Stimulated activated naive CD8-positive, alpha-beta T cell treated with anti-CD3 and anti-CD28 coated beads, Interleukin-15, Interleukin-2, amounts not matched to agents 100 U/mL and 50 U/mL, for 24 hours (primary cell): ENCODE measurements at regions not wholly inside any gene's neighbourhood (a gene's known extent, or its start where the extent isn't known, plus 50 kb on each side); places are given as distances from the start of the nearest gene placed in this dataset.
"Not testable (repeated sequence)": the region's sequence is repeated elsewhere in the genome, so short reads cannot be mapped to it uniquely, and the experiment has no call there.

ENCODE experiments used
- ATAC-seq: fragments of 150-1000 bp; cut with Tn5 transposase; one replicate; pipeline ENCODE4 v1.10.0; 2021
- DNase-seq: peaks from one replicate; pipeline ENCODE4 v3.0.0; 2021

DNA sequence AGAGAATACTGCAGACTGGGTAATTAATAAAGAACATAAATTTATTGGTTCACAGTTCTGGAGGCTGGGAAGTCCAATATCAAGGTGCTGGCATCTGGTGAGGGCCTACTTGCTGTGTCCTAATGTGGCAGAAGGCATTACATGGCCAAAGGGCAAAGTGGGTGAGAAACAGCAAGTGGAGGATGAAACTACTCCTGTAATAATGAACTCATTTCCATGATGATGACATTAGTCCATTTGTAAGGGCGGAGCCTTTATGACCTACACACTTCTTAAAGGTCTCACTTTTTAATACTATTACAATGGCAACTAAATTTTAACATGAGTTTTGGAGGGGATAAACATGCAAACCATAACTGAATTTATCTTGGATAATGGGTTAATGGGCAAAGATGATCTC lies 139.6 kb upstream of the SGO1 start:
- ATAC-seq (no peak), DNase-seq (no peak)

DNA sequence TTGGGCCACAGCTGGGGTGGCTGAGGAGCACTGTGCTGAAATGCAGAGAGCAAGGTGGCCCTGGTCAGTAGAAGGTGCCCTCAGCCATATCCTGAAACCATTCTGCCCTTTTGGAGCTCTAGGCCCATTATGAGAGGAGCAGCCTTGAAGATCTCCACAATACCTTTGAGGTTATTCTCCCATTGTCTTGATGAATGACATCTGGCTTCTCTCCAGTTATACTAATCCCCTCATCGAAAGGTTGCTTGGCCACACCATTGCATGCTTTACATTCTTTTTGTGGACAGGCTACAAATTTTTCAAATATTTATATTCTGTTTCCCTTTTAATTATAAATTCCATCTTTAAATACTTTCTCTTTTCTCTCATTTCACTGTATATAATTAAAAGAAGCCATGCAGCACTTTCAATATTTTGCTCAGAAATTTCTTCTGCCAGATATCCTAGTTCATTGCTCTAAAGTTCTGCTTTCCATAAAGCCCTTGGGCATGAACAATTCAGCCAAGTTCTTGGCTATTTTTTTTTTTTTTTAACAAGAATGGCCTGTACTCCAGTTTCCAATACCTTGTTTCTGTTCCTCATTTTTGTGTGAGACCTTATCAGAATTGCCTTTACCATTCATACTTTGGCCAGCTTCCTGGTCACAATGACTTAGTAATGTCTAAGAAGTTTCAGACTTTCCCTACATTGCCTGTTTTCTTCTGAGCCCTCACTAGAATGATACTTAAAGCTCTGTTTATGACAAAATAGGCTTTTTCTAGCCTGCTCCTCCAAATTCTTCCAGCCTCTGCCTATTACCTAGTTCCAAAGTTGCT lies 138.9 kb upstream of the SGO1 start:
- ATAC-seq (no peak), DNase-seq (no peak)

GRCh38 chr3:20323307-20323927 lies 137.4 kb upstream of the SGO1 start:
- no peak for DNase-seq

DNA sequence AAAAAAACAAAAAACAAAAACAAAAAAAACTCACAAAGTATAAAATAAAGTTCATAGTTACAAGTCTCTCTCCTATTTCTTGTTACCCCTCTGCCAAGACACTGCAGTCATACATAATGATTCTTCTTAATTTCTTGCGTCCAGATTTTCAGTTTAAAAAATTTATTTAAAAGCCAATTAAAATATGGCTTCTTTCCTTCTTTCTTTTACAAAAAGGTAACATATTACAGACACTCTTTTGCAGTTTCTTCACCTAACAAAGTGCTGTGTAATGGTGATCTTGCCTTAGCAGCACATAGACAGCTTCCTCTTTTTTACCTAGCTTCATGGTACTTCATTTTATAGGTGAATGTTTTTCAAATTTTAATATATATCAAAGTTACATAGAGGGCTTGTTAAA lies 136.1 kb upstream of the SGO1 start:
- no peak for ATAC-seq
- DNase-seq = no peak

More at GRCh38 chr3:20323307-20323927, 137.4 kb upstream of the SGO1 start:
- no peak for ATAC-seq

GRCh38 chr3:20321391-20322047 lies 135.5 kb upstream of the SGO1 start:
- no peak for ATAC-seq
- DNase-seq = no peak

DNA sequence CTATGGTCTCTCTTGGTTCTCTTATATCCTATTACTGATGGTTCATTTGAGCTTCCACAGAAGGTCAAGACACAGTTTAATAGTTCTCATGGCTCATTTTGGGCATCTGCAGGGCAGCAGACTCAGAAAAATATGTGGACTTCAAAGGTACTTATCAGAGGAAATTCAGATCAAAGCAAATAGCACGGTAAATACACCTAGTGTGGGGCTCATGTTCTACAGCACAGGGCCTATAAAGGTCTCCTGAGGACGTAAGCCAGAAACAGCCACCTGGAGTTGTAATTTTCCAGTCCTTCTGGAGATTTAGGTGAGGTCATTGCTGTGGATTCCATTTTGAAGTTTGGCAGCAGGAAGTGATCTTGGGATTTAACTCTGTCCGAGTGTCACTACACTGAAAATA lies 134.5 kb upstream of the SGO1 start:
- ATAC-seq (no peak), DNase-seq (no peak)

DNA sequence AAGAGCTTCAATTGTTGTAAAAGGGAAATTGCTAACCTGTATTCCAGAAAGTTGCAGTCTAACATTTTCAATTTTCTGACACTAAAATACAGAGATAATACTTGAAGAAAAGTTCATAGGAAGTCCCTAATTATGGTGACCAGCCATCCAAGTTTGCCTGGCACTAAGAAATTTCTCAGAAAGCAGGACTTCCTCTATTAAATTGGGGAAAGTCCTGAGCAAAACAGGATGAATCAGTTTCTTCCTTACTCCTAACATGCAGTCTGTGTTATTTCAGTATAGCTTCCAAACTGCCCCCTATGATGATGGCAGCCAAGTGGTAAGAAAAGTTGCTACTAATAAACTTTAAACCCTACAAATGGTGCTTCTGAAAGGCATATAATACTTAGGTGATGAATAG lies 133.5 kb upstream of the SGO1 start:
- no peak for DNase-seq

DNA sequence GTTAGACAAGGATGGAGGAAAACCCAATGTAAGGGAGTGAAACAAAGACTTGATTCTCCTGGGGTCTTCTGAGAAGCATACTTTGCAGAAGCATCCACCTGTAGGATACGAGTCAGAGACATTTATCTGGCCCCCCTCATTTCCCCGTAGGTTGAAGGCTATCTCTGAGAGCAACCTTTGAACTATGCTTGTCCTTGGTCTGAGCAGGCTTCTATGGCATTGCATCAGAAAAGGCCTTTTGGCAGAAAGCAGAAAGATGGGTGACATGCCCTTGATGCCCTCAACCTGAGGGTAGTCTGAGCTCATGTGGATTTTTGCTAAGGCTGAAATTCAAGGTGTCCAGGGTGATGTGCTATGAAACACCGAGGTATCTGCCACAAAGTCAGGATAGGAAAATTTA lies 131.6 kb upstream of the SGO1 start:
- ATAC-seq (no peak), DNase-seq (no peak)

More for the DNA sequence above, 133.5 kb upstream of the SGO1 start:
- ATAC-seq = no peak

- DNase-seq (no peak), ATAC-seq (no peak)
These were observed 130.2 kb upstream of the SGO1 start for GRCh38 chr3:20316238-20316637.

GRCh38 chr3:20310629-20311028 lies 124.6 kb upstream of the SGO1 start:
- no peak for DNase-seq
- ATAC-seq = no peak

DNA sequence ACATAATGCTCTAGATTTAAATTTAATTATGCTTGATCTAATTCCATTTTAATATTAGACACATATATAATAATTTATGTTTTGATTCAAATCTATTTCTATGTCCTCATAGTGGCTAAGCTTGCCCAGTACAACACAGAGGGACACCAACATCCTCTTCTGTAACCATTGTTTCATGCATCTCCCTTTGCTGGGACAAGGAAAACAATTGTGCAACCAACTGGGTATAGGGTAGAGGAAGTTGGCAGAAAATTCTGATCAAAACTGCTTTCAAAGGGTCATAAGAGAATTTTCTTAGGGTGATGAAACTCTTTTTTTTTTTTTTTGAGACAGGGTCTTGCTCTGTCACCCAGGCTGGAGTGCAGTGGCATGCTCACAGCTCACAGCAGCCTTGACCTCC lies 121.4 kb upstream of the SGO1 start:
- DNase-seq (no peak), ATAC-seq (no peak)

GRCh38 chr3:20305647-20306046 lies 119.6 kb upstream of the SGO1 start:
- DNase-seq (no peak), ATAC-seq (no peak)

GRCh38 chr3:20302766-20303165 lies 116.8 kb upstream of the SGO1 start:
- DNase-seq = no peak
- no peak for ATAC-seq

- ATAC-seq (no peak), DNase-seq (no peak)
These were observed 102.0 kb upstream of the SGO1 start for GRCh38 chr3:20288050-20288449.

GRCh38 chr3:20280257-20280656 lies 94.3 kb upstream of the SGO1 start:
- no peak for DNase-seq

DNA sequence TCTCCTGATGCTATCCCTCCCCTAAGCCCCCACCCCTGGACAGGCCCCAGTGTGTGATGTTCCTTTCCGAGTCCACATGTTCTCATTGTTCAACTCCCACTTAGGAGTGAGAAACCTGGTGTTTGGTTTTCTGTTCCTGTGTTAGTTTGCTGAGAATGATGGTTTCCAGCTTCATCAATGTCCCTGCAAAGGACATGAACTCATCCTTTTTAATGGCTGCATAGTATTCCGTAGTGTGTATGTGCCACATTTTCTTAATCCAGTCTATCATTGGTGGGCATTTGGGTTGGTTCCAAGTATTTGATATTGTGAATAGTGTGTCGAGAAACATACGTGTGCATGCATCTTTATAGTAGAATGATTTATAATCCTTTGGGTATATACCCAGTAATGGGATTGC lies 80.0 kb upstream of the SGO1 start:
- not testable (repeated sequence) for DNase-seq, ATAC-seq

More at GRCh38 chr3:20280257-20280656, 94.3 kb upstream of the SGO1 start:
- no peak for ATAC-seq

GRCh38 chr3:20264900-20265567 lies 79.0 kb upstream of the SGO1 start:
- ATAC-seq = no peak
- no peak for DNase-seq

- ATAC-seq (no peak), DNase-seq (no peak)
These were observed 72.4 kb upstream of the SGO1 start for GRCh38 chr3:20258371-20258770.

DNA sequence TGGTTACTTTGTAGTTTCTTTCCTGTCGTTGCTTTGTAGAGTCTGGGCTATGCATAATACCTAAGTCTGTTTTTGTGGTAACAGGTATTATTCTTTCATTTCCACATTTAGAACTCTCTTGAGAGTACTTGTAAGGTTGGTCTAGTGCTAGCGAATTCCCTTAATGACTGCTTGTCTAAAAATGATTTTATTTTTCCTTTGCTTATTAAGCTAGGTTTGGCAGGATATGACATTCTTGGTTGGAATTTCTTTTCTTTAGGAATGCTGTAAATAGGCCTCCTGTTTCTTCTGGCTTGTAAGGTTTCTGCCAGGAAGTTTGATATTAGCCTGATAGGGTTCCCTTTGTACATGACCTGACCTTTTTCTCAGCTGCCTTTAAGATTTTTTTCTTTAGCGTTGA lies 70.1 kb upstream of the SGO1 start:
- DNase-seq (no peak), ATAC-seq (no peak)

DNA sequence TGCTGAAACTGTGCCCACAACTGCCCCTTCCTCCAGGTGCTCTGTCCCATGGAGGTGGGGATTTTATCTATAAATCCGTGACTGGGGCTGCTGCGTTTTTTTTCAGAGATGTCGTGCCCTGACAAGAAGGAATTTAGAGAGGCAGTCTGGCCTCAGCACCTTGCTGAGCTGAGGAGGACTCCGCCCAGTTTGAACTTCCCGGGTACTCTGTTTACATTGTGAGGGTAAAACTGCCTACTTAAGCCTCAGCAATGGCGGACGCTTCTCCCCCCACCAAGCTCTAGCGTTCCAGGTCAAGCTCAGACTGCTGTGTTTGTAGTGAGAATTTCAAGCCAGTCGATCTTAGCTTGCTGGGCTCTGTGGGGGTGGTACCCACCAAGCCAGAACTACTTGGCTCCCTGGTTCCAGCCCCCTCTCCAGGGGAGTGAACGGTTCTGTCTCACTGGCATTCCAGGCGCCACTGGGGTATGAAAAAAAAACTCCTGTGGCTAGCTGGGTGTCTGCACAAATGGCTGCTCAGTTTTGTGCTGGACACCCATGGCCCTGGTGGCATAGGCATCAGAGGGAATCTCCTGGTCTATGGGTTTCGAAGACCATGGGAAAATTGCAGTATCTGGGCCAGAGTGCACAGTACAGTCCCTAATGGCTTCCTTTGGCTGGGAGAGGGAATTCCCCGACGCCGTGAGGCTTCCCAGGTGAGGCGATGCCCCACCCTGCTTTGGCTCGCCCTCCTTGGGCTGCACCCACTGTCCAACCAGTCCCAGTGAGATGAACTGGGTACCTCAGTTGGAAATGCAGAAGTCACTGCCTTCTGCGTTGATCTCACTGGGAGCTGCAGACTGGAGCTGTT lies 68.5 kb upstream of the SGO1 start:
- no peak for DNase-seq
- ATAC-seq = no peak

DNA sequence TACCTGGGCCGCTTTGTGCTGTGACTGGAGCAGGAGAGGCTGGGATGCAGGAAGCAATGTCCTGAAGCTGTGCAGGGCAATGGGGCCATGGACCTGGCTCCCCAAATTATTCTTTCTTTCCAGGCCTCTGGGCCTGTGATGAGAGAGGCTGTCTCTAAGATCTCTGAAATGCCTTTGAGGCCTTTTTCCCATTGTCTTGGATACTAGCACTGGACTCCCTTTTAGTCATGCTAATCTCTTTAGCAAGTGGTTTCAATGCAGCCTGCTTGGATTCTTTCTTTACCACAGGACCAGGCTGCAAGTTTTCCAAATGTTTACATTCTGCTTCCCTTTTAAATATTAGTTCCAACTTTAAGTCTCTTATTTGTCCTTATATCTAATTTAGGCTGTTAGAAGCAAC lies 64.8 kb upstream of the SGO1 start:
- ATAC-seq (no peak), DNase-seq (no peak)

- ATAC-seq (no peak), DNase-seq (no peak)
These were observed 64.3 kb upstream of the SGO1 start for GRCh38 chr3:20250314-20250713.
